ENCODE measurements at regions not wholly inside any gene's neighbourhood (a gene's known extent, or its start where the extent isn't known, plus 50 kb on each side); places are given as distances from the start of the nearest gene placed in this dataset.
"Not testable (repeated sequence)": the region's sequence is repeated elsewhere in the genome, so short reads cannot be mapped to it uniquely, and the experiment has no call there.

- DNase-seq: no peak
These were observed 250.2 kb upstream of the COPS8 start for GRCh38 chr2:236835307-236836024.

GRCh38 chr2:236836028-236836427 lies 249.7 kb upstream of the COPS8 start:
- DNase-seq: not testable (repeated sequence)

GRCh38 chr2:236840215-236840614 lies 245.5 kb upstream of the COPS8 start:
- DNase-seq: no peak

- DNase-seq: no peak
These were observed 244.8 kb upstream of the COPS8 start for GRCh38 chr2:236840857-236841256.

GRCh38 chr2:236841389-236841788 lies 244.3 kb upstream of the COPS8 start:
- no peak for DNase-seq

- peak; percentile 7 for DNase-seq
These were observed 242.3 kb upstream of the COPS8 start for GRCh38 chr2:236843161-236843968.

- no peak for DNase-seq
These were observed 241.0 kb upstream of the COPS8 start for GRCh38 chr2:236844711-236845110.

GRCh38 chr2:236847023-236847422 lies 238.7 kb upstream of the COPS8 start:
- no peak for DNase-seq

GRCh38 chr2:236847538-236848263 lies 238.0 kb upstream of the COPS8 start:
- no peak for DNase-seq

- no peak for DNase-seq
These were observed 237.2 kb upstream of the COPS8 start for GRCh38 chr2:236848501-236848900.

- DNase-seq: no peak
These were observed 236.2 kb upstream of the COPS8 start for GRCh38 chr2:236849508-236849907.

GRCh38 chr2:236849940-236850339 lies 235.7 kb upstream of the COPS8 start:
- DNase-seq: no peak

- no peak for DNase-seq
These were observed 234.5 kb upstream of the COPS8 start for GRCh38 chr2:236851187-236851586.

- DNase-seq: no peak
These were observed 233.4 kb upstream of the COPS8 start for GRCh38 chr2:236852100-236852976.

- no peak for DNase-seq
These were observed 232.7 kb upstream of the COPS8 start for GRCh38 chr2:236852977-236853374.

GRCh38 chr2:236853585-236854051 lies 232.1 kb upstream of the COPS8 start:
- no peak for DNase-seq

- DNase-seq: no peak
These were observed 230.4 kb upstream of the COPS8 start for GRCh38 chr2:236855176-236855865.

- DNase-seq: no peak
These were observed 229.5 kb upstream of the COPS8 start for GRCh38 chr2:236855866-236856847.

- DNase-seq: no peak
These were observed 228.8 kb upstream of the COPS8 start for GRCh38 chr2:236856848-236857235.

GRCh38 chr2:236857246-236857645 lies 228.4 kb upstream of the COPS8 start:
- DNase-seq: no peak

GRCh38 chr2:236857781-236858180 lies 227.9 kb upstream of the COPS8 start:
- no peak for DNase-seq
